ENCODE measurements at regions not wholly inside any gene's neighbourhood (a gene's known extent, or its start where the extent isn't known, plus 50 kb on each side); places are given as distances from the start of the nearest gene placed in this dataset.
"Not testable (repeated sequence)": the region's sequence is repeated elsewhere in the genome, so short reads cannot be mapped to it uniquely, and the experiment has no call there.

DNA sequence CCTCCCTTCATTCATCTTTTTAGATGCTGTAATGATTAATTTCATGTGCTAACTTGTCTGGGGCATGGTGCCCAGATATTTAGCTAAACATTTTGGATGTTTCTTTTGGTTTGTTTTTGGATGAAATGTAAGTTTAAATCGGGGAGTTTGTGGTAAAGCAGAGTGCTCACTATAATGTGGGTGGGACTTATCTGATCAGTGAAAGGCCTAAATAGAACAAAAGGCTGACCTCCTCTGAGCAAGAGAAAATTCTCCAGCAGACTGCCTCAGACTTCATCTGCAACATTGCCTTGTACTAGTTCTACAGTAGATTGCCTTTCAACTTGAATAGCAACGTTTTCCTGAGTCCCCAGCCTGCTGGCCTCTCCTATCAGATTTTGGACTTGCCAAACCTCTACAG, 183.6 kb downstream of the S1PR1 start:
- no peak for DNase-seq

DNA sequence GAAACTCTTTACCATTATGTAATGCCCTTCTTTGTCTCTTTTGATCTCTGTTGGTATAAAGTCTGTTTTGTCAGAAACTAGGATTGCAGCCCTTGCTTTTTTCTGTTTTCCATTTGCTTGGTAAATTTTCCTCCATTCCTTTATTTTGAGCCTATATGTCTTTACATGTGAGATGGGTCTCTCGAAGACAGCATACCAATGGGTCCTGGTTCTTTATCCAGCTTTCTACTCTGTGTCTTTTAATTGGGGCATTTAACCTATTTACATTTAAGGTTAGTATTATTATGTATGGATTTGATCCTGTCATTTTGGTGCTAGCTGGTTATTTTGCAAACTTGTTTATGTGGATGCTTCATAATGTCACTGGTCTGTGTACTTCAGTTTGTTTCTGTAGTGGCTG, 191.3 kb downstream of the S1PR1 start:
- DNase-seq = not testable (repeated sequence)

DNA sequence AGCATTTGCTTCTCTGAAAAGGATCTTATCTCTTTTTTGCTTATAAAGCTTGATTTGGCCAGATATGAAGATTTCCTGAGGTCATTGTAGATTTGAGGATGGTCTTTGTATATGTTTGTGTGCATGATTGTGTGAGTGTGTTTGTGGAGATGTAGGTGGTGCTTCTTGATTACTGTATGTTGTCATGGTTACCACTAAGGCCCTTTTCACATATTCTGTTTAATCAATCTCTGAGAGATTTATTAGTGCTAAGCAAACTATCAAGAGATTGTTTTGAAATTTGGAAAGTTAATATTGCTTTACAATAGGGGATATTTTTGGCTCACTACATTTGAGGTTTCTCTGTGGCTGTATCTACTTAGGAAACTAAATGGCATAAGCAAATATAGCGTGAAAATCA, 191.7 kb downstream of the S1PR1 start:
- DNase-seq = no peak

DNA sequence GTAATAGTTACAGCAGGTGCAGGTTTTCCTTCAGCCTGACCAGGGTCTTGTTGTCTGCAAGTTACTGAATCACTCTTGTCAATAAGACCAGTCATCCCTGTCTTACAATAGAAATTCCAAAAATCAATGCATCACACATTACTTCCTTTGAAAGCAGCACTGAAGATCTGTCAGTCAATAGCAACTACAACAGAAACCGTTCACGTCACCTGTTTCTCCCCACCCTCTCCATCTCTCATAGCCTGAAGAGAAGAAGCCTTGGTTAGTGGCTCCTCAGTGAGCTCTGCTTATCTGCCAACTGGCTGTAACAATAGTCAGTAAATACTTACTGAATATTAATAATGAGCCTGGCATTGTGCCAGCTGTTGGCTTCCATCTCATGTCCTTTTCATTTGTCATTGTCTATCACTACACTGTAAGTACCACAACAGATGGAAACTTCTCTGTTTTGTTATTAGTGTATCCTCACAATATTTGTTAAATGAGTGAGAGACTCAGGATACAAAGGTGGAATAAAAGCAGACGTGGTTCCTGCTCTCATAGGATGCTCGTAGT, 195.2 kb downstream of the S1PR1 start:
- DNase-seq = no peak

DNA sequence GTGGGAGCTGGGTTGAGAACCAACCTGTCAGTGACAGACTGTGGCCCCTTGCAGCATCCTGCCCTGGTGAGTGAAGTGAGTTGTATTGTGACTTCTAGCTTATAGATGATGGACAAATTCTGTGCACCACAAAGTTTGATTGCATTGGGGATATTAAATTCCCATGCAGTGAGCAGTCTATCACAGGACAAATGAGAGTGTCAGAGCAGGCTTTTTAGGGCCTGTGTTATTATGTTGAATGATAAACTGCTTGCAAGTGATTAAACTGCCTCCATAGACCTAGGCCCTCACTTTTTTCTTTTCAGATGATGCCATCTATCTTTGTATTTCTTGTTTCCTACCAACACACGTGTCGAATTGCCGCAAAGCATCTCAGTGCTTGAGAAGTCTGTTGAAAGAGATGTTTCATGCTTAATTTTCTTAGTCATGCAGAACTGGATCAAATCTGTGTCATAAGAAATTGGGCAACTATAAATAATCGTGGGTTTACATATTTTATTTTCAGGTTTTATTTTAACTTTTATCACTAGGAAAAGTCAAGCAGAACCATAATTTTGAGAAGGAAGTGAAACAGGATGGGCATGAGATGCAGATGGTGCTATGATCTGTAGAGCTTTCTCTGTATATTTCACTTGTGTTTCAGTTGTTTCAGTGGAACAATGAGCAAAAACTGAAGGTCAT, 199.2 kb downstream of the S1PR1 start:
- DNase-seq = no peak

DNA sequence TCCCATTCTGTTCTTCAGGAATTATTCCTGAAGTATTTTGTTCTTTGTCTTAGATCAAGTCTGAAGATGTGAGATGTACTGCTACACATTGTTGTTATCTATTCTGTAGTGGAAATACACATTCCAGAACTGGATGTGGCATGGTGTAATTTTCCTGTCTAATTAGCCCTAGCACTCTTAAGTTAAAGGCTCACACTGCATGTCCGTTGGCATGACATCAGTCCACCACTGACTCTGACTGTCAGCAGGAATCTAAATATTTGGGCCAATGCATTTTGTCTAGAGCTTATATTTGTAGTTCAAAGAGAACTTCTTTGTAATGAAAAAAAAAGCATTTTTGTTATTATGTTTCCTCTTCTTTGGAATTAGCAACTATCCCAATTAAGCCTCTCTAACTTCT, 201.0 kb downstream of the S1PR1 start:
- DNase-seq = no peak

DNA sequence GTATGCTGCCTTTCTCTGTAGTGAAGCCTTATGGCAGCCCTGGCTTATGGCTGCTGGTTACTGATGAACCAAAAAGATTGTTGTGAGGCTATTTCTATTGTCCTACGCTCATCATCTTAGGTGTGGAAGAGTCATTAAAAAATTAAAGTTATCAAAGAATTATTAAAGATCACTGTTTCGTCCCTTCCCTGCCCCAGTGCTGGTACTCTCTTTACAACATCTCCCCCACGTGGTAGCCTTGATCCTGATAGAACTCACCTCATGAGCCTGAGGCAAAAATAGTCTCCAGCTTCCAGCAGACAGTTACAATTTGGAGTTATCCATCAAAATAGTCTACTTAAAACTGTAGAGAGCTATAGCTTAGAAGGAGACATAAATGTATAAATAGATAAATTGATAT, 201.5 kb downstream of the S1PR1 start:
- no peak for DNase-seq

DNA sequence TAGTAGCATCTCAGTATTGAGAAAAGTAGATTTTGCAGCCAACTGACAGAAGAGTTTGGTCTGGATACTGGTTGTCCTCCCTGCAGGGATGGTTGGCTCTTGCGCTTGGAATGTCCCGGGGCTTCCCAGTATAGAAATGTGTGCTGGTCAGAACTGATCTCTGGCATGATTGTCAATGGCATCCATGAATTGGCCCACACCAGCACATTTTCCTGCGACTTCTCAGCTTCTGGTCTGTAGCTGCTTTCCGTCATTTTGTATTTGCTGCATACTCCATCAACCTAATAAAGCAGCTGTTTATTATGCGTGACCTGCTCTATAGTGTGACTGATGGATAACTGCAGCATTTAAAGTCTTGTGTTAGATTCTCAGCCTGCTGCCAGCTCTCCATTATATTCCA, 203.7 kb downstream of the S1PR1 start:
- no peak for DNase-seq

DNA sequence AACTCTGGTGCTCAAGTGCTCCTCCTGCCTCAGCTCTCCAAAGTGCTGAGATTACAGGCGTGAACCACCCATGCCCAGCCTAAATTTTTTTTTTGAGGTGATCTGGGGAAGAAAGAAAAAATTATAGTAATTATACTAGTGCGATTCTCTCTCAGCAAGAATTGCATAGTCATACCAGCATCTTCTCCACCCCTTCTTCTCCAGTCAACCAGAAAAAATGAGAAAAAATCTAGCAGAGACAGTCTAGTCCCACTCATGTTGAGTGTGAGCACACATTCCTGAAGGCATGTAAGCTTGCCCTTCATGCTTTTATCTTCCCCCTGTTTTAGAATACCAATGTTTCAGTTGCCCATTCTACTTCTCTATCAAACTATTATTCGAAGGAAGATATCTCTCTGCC, 207.6 kb downstream of the S1PR1 start:
- no peak for DNase-seq

DNA sequence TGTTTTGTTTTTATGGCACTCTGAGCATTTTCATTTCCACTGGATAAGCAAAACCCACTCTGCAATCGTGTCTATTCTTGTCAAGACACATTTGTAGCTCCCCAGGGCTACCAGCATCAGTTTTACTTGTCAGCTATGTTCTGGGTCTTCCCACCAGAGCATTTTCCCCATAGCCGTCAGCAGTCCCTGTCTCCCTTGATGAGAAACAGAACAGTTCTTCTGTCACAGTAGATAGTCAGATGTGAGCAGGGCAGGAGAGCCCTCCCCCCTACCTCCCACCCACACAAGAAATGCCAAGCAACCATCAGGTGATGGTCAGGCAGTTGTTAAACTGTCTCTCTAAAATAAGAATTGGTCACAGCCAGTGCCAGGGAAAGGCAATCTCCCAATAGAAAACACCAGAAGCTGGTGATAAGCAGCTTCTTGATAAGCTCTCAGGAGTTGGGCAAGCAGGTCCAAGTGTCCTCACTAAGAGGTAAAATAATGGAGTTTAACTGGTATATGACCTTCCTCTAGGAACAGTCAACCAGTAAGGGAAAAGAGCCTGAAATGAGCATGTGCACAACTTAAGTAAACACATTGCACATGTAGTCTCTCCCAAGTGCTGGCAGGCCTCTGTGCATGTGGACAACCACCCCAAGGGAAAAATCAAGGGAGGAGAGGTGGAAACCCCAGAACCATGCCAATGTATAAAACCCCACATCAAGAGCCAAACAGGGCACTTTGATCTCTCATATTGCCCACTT, 208.2 kb downstream of the S1PR1 start:
- DNase-seq = no peak

DNA sequence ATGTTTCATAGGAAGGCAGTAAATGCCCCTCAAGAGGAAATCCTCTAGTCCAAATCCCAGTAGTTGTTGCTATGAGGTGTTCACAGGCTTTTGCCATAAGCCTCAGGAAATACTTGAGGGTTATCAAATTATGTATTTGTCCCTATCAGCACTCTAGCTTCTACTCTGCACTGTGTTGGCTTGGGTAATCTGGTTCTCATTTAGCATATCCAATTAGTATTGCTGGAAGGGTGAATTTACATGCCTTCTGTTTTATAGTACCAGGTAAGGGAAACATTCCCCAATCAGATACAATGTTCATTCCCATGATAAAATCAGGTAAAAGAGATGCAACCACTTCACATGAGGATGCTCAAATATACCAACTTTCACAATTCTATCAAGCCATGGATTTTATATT, 211.2 kb downstream of the S1PR1 start:
- no peak for DNase-seq

DNA sequence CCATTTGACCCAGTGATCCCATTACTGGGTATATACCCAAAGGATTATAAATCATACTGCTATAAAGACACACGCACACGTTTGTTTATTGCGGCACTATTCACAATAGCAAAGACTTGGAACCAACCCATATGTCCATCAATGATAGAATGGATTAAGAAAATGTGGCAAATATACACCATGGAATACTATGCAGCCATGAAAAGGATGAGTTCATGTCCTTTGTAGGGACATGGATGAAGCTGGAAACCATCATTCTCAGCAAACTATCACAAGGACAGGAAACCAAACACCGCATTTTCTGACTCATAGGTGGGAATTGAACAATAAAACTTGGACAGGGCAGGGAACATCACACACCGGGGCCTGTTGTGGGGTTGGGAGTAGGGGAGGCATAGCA, 213.9 kb downstream of the S1PR1 start:
- DNase-seq = not testable (repeated sequence)

DNA sequence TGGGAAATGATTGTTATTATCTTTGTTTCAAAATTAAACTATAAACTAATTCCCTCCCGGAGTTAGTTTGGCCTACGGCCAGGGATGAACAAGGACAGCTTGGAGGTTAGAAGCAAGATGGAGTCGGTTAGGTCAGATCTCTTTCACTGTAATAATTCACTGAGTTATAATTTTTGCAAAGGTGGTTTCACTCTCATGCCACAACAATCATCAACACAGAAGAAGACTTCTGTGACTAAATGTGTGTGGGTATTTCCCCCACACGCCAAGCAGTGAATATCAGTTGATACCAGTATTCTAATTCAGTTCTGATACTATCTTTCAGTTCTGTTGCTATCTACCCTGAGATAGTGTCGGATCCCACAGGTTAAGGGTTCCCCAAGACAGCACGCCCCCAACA, 215.1 kb downstream of the S1PR1 start:
- DNase-seq = no peak

DNA sequence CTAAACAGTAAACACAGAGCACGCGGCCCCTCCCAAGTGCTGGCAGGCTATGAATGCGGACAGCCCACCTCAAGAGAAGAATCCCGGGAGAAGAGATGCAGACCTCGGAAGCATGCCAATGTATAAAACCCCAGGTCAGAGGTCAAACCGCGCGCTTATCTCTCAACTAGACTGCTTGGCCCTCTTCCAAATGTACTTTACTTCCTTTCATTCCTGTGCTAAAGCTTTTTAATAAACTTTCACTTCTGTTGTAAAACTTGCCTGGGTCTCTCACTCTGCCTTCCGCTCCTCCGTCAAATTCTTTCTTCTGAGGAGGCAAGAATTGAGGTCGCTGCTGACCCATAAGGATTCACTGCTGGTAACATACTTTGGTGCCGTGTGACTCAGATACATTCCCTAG, 216.0 kb downstream of the S1PR1 start:
- no peak for DNase-seq

DNA sequence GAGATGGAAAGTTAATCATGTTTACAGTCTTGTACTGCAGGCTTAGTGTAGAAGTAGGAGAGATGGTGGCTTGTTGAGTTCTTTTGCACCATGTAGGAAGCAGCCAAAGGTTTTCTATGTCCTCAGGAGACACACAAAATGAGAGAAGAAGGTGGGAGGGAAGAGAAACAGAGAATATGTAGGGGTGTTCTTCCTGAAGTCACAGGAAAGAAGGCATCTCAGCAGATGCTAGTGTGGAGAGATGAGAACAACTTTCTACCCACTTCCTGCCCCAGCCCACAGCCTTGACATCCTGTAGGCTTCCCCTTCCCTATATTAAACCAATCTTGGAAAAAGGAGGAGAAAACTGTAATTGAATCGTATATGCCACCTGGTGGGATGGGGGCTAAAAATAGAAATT, 217.0 kb downstream of the S1PR1 start:
- DNase-seq = no peak

DNA sequence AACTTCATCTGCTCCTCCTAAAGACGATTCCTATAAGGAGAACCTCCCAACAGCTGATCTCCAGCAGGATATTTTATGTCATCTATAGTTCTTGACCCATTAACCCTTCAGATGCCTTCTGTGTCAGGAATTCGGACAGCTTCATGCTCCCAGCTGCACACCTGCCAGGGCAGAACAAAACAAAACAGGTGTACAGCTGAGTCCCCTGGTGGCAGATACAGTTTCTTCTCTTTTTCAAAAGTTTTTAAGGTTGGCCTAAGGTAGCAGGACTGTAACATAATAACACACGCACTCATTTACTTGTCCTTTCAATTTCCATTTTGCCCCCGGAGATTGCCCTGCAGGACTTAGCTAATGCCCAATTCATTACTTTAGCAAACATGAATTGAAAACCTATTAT, 218.3 kb downstream of the S1PR1 start:
- no peak for DNase-seq

DNA sequence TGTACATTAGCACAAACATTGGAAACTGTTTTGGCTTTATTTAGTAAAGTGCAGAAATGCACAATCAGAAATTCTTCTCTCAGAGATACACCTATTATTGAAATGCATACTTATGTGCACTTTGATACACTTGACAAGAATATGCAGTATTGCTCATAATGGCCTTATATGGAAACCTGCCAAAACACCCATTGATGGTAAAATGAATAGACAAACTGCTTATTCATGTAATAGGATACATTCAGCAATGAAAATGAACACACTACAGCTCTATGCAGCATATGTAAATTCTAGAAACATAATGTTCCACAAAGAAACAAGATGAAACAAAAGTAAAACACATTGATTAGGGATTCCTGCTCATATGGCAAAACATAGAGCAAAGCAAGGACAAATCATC, 223.9 kb downstream of the S1PR1 start:
- no peak for DNase-seq

DNA sequence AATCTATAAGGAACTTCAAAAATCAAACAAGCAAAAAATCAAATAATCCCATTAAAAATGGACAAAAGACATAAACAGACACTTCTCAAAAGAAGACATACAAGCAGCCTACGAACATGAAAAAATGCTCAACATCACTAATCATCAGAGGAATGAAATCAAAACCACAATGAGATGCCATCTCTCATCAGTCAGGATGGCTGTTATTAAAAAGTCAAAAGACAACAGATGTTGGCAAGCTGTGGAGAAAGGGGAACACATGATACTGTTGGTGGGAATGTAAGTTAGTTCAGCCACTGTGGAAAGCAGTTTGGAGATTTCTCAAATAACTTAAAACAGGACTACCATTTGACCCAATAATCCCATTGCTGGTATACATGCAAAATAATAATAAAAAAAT, 226.4 kb downstream of the S1PR1 start:
- DNase-seq = no peak

DNA sequence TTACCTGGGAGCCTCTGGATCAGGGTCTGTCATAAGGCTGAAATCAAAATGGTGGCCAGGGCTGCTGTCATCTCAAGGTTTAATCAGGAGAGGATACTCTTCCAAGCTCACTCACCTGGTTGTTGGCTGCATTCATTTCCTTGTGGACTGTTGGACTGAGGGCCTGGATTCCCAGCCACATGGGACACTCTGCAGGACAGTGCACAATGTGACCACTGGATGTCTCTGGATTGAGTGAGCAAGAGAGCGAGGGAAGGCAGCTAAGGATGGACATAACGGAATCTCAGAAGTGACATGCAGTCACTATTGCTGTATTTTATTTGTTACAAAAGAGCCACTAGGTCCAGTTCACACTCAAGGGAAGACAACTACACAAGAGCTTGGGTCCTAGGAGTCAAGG, 229.1 kb downstream of the S1PR1 start:
- DNase-seq = no peak

DNA sequence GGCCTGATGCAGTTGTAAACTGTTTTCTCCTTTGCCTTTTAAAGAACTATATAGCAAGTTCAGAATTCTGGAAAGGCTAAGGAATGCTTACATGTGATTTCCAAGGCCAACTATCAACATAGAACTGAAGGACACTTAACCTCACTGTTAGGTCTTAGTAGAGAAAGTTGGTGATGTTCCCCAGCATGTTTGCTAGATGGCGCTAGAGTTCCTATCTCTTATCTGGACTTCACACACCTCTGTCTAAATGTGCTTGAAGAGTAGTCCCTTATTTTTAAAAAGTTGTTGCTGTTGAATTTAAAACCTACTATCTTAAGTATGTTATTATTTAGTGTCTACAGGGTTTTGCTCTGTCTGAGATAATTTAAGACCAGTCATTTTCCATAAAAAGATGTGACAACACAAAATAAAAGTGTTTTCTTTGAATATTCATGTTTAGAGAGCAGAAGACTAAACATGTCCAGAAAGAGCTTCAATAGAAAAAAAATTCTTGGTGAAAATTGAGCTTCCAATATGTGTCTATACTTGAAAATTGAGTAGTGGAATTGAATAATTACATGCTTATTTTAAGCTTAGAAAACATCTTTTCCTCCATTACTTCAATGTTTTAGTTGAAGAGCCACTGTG, 237.3 kb downstream of the S1PR1 start:
- DNase-seq = no peak

DNA sequence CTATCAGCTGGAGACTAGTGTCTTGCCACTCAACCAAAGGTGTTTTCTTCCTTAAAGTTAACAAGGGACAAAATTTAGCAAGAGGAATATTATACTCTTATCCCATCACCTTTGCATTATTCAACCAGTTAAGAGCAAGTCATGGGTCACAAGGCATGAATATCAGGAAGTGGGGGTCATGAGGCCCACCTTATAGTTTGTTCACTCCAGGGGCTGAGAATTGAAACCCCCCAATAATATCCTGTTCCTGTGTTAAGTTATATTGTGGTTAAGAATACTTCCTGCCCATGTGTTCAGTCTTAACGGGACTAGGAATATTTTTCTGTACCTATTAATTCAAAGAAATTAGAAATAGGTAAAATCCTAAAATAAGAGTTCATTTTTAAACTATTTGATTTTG, 239.7 kb downstream of the S1PR1 start:
- no peak for DNase-seq

DNA sequence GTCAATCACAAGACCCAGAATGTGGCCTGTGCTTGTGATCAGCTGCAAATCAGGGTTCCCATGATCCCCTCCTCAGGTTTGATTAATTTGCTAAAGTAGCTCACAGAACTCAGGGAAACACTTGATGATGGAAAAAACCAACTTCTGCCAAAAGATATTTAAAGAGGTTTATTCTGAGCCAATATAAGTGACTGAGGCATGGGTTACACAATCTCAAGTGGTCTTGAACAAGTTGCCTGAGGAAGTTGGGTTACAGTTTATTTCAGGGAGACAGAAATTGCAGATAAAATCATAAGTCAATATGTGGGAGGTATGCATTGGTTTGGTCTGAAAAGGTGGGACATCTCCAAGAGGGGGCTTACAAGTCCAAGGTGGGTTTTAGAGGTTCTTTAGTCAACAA, 243.1 kb downstream of the S1PR1 start:
- no peak for DNase-seq

DNA sequence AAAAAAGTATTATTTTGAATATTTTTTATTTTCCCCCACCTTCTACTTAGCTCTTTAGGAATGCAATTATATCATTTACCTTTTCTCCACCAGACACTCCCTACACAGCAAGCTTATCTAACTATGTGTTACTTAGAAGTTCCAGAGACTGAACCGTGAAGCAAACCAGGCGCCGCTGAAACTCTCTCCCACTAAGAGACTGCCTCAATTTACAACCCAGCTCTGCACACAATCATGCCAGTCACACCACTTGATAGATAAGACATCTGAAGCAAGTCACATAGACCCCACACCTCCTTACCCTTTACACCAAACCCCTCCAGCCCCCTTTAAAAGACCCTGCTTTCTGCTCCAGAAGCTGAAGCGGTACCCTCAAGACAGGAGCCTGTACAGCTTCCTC, 245.5 kb downstream of the S1PR1 start:
- DNase-seq = no peak
